Caco-2 (cell line): ENCODE measurements at regions not wholly inside any gene's neighbourhood (a gene's known extent, or its start where the extent isn't known, plus 50 kb on each side); places are given as distances from the start of the nearest gene placed in this dataset.

Experiments
- BruUV-seq: library from RNA; stranded (reverse); fragments of 400-500 nt; replicated peaks from 2 replicates; lab custom pipeline; 2021; lab: Mats Ljungman, UMichigan
- CTCF ChIA-PET: fragments of 300-600 bp; sonication (Branson Sonifier 250); formaldehyde crosslinking; loops from one replicate; lab custom pipeline; 2022; ENCODE audit warnings: antibody characterized with exemption; lab: Charles Lee
- POLR2A ChIA-PET: fragments of 300-600 bp; sonication (Branson Sonifier 250); formaldehyde crosslinking; loops from one replicate; lab custom pipeline; 2022; ENCODE audit warnings: antibody characterized with exemption; lab: Charles Lee
- DNase-seq, 2 experiments: peaks; one replicate each; pipeline versions ENCODE4 v3.0.0 to v3.0.0-alpha.2; 2020 to 2022
- H3K27me3 ChIP-seq: replicated peaks from 2 replicates; pipeline ENCODE4 v1.6.0; 2011; ENCODE audit warnings: low read length; ENCODE audit not compliant: control insufficient read depth, insufficient read depth
- H3K36me3 ChIP-seq: 2 replicates; pipeline ENCODE4 v1.5.1; 2011; ENCODE audit warnings: low read length; ENCODE audit not compliant: control insufficient read depth, insufficient read depth
- H3K4me1 ChIP-seq: fragments of 250-450 bp; sonication (Bioruptor Pico); 2 replicates; pipeline ENCODE4 v1.5.1; 2020; ENCODE audit warnings: mild to moderate bottlenecking
- H3K4me3 ChIP-seq: 2 replicates; pipeline ENCODE4 v1.5.1; 2011; ENCODE audit warnings: low read depth, mild to moderate bottlenecking, control low read depth, low read length
- H3K9me3 ChIP-seq: fragments of 250-450 bp; sonication (Bioruptor Pico); 2 replicates; pipeline ENCODE4 v1.5.1; 2020; ENCODE audit warnings: mild to moderate bottlenecking, moderate library complexity
- H3K27ac Mint-ChIP-seq: one replicate; pipeline ENCODE4 v1.8.0; 2022; ENCODE audit warnings: mixed read lengths; ENCODE audit not compliant: unreplicated experiment
- H3K27me3 Mint-ChIP-seq: one replicate; pipeline ENCODE4 v1.8.0; 2022; ENCODE audit warnings: mixed read lengths; ENCODE audit not compliant: insufficient read depth, unreplicated experiment
- H3K36me3 Mint-ChIP-seq: one replicate; pipeline ENCODE4 v1.8.0; 2022; ENCODE audit warnings: mild to moderate bottlenecking, mixed read lengths; ENCODE audit not compliant: insufficient read depth, unreplicated experiment
- H3K4me1 Mint-ChIP-seq: one replicate; pipeline ENCODE4 v1.8.0; 2022; ENCODE audit warnings: low read depth, mixed read lengths; ENCODE audit not compliant: unreplicated experiment
- H3K4me3 Mint-ChIP-seq: one replicate; pipeline ENCODE4 v1.8.0; 2022; ENCODE audit warnings: mild to moderate bottlenecking, moderate library complexity, mixed read lengths; ENCODE audit not compliant: unreplicated experiment
- H3K9me3 Mint-ChIP-seq: one replicate; pipeline ENCODE4 v1.8.0; 2022; ENCODE audit warnings: mixed read lengths; ENCODE audit not compliant: unreplicated experiment
- CTCF ChIP-seq, 2 experiments: fragments of 200-600 bp in 1 of 2; IDR thresholded peaks; 1 replicate in 1 of 2; 2 replicates in 1 of 2; pipeline versions ENCODE4 v1.5.1 to v1.8.0; 2011 to 2022; ENCODE audit warnings: antibody characterized with exemption in 1 of 2, control low read depth in 1 of 2, inconsistent platforms in 1 of 2, low read depth in 1 of 2, low read length in 1 of 2, mild to moderate bottlenecking in 1 of 2, moderate library complexity in 1 of 2; ENCODE audit not compliant: insufficient read depth in 1 of 2, severe bottlenecking in 1 of 2, unreplicated experiment in 1 of 2
- intact Hi-C: fragments of 100-400 bp; cut with micrococcal nuclease; formaldehyde crosslinking; loops from one replicate; pipeline ENCODE4 v1.10.0; 2022; ENCODE audit not compliant: unreplicated experiment

DNA sequence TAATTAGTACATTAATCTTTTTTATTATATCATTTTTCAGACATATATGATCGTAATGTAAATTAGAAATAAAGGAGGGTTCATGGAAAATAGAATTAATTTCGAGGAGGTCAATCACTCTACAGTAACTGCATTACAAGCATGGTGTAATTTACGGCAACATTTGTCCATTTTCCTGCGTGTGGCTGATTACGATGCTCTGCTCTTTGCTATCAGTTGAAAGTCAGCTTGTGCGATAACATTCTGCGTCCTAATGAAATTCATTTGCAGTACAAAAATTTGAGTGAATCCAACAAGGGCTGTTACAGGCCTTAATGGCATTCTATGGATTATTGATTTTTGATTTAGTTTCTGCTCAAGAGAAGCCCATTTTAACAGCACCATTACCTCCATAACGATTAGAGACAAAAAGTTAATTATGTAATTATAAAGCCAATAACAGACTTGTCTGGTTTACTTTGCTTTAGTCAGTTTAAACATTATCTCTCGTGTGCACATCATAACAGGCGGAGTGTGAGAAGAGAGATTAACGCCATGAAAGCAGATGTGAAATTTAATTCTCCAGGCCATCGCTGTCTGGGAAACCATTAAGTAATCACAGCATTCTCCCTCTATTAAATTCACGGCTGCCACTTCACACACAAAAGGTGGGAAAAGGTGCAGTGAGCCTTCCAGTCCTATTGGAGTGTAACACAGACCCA, 256.4 kb upstream of the IRX3 start:
- ChIA-PET CTCF (no interaction called here), POLR2A (no interaction called here)
- H3K4me1 Mint-ChIP-seq = peaks cover 25% of the 10 kb centered on the region
- H3K9me3 ChIP-seq = no peaks in the 10 kb centered on the region
- intact Hi-C loops = loop anchor here (10.0 kb wide), 1 partner anchor 648 kb away; no protein-coding TSS in a partner anchor
- peaks cover 20% of the 10 kb centered on the region for H3K4me1 ChIP-seq
- DNase-seq = no peak
- no peaks in the 10 kb centered on the region for H3K36me3 Mint-ChIP-seq
- TF ChIP-seq CTCF (IDR thresholded peaks at IDR 0.05; ENCODE audit: insufficient read depth in 1 of 2, low read depth in 1 of 2, low read length in 1 of 2, severe bottlenecking in 1 of 2, unreplicated experiment in 1 of 2) = no peak
- no peak overlapping the region for H3K4me3 ChIP-seq
- H3K4me3 Mint-ChIP-seq = no peak overlapping the region
- H3K27me3 Mint-ChIP-seq = no peaks in the 10 kb centered on the region
- no peaks in the 10 kb centered on the region for H3K36me3 ChIP-seq
- H3K9me3 Mint-ChIP-seq = no peaks in the 10 kb centered on the region
- H3K27me3 ChIP-seq = no peaks in the 10 kb centered on the region
- no peak overlapping the region for H3K27ac Mint-ChIP-seq
- no TSS peak for BruUV-seq

DNA sequence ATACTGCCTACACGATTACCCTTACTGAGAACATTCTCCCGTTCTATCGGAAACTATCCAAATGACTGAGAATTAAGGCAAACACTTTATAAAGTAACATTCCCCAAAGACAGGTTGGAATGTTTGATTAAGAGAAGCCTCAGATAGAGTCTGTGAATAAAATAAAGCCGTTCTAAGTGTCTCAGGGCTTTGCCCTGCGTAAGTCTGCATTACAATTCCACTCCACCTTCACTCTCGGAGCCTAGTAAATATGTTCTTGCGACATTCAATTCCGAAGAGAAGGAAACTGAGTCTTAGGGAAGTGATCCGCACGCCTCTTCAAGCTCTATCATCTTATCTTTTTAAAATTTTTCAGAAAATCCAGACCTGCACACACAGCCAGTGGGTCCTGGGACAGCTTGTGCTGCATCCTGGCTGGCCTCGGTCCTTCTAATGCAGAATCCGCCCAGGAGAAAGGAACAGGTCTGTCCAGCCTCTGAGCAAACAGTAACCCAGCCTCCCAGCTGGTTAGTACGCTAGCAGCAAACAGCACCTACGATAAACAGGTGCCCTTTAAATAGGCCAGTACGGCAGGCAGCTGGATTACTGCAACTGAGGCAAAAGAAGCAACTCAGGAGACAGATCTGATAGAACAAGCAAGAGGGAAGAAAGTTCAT, 254.1 kb upstream of the IRX3 start:
- H3K4me1 Mint-ChIP-seq = peaks cover 21% of the 10 kb centered on the region
- peak overlapping the region; percentile 55 for H3K4me3 Mint-ChIP-seq
- BruUV-seq = no TSS peak
- CTCF ChIA-PET = interaction anchor here (0.6 to 1.7 kb wide), 2 partner anchors 390 to 402 kb away, joined by 3 to 4 read pairs; partner anchors contain the start of gene IRX5
- peak overlapping the region; percentile 40 for H3K27ac Mint-ChIP-seq
- Histone ChIP-seq H3K4me3 (no peak overlapping the region), H3K36me3 (no peaks in the 10 kb centered on the region), H3K27me3 (no peaks in the 10 kb centered on the region), H3K9me3 (no peaks in the 10 kb centered on the region), H3K4me1 (peaks cover 23% of the 10 kb centered on the region)
- no peaks in the 10 kb centered on the region for H3K27me3 Mint-ChIP-seq
- intact Hi-C loops = loop anchor here (1.0 to 10.0 kb wide), 2 partner anchors 88 to 646 kb away; no protein-coding TSS in a partner anchor
- no peak for TF ChIP-seq CTCF (IDR thresholded peaks at IDR 0.05; ENCODE audit: insufficient read depth in 1 of 2, low read depth in 1 of 2, low read length in 1 of 2, severe bottlenecking in 1 of 2, unreplicated experiment in 1 of 2)
- POLR2A ChIA-PET = no interaction called here
- H3K9me3 Mint-ChIP-seq = no peaks in the 10 kb centered on the region
- no peaks in the 10 kb centered on the region for H3K36me3 Mint-ChIP-seq
- peak; percentile 60 for DNase-seq

DNA sequence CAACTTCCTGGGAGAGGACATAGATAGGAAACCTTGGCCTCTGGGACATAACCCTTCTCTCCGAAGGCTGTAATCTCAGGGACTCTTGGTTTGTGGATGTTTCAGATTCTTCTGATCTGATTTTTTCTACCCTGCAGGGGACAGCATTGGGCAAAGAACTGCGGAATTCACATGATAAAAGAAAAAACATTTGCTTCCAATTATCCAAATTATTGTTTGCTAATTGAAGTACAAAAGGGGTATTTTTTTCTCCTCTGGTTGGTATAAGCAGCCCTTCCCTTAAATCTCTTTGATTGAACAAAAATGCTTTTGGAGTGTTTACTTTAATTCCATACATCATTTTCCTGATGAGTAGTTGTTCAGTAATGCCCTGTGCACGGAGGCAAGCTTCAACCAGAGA, 251.7 kb upstream of the IRX3 start:
- H3K4me1 ChIP-seq = peaks cover 23% of the 10 kb centered on the region
- ChIA-PET POLR2A (no interaction called here), CTCF (interaction anchor here (0.6 to 1.0 kb wide), 3 partner anchors 91 to 989 kb away, joined by 3 to 4 read pairs (median 4); no protein-coding TSS in a partner anchor)
- peaks cover 2% of the 10 kb centered on the region for H3K9me3 Mint-ChIP-seq
- no TSS peak for BruUV-seq
- no peaks in the 10 kb centered on the region for H3K27me3 ChIP-seq
- no peak overlapping the region for H3K4me3 Mint-ChIP-seq
- no peaks in the 10 kb centered on the region for H3K36me3 Mint-ChIP-seq
- TF ChIP-seq CTCF (IDR thresholded peaks at IDR 0.05; ENCODE audit: insufficient read depth in 1 of 2, low read depth in 1 of 2, low read length in 1 of 2, severe bottlenecking in 1 of 2, unreplicated experiment in 1 of 2) = peak; percentile 41 to 61
- H3K9me3 ChIP-seq = no peaks in the 10 kb centered on the region
- no peaks in the 10 kb centered on the region for H3K36me3 ChIP-seq
- H3K4me1 Mint-ChIP-seq = peaks cover 8% of the 10 kb centered on the region
- H3K4me3 ChIP-seq = no peak overlapping the region
- H3K27me3 Mint-ChIP-seq = no peaks in the 10 kb centered on the region
- no peak overlapping the region for H3K27ac Mint-ChIP-seq
- intact Hi-C loops = loop anchor here (1.0 to 5.0 kb wide), 4 partner anchors 274 to 766 kb away; no protein-coding TSS in a partner anchor
- peak in 1 of 2 experiments; percentile 31 for DNase-seq
